ENCODE measurements at regions not wholly inside any gene's neighbourhood (a gene's known extent, or its start where the extent isn't known, plus 50 kb on each side); places are given as distances from the start of the nearest gene placed in this dataset.

- TF ChIP-seq ZNF274 (IDR thresholded peaks at IDR 0.05; ENCODE audit: low read depth, low read length): no peak
- H3K4me3 ChIP-seq (ENCODE audit: low read length): no peak overlapping the region
These were observed 346.9 kb downstream of the IRS1 start for GRCh38 chr2:226452768-226453167.

GRCh38 chr2:226451486-226451885, 348.1 kb downstream of the IRS1 start:
- no peak for TF ChIP-seq ZNF274 (IDR thresholded peaks at IDR 0.05; ENCODE audit: low read depth, low read length)
- H3K4me3 ChIP-seq (ENCODE audit: low read length): no peak overlapping the region

GRCh38 chr2:226450141-226450540, 349.5 kb downstream of the IRS1 start:
- TF ChIP-seq ZNF274 (IDR thresholded peaks at IDR 0.05; ENCODE audit: low read depth, low read length): no peak
- H3K4me3 ChIP-seq (ENCODE audit: low read length): no peak overlapping the region

GRCh38 chr2:226447338-226448300, 352.0 kb downstream of the IRS1 start:
- no peak for TF ChIP-seq ZNF274 (IDR thresholded peaks at IDR 0.05; ENCODE audit: low read depth, low read length)
- no peak overlapping the region for H3K4me3 ChIP-seq (ENCODE audit: low read length)

GRCh38 chr2:226446406-226447001, 353.1 kb downstream of the IRS1 start:
- no peak for TF ChIP-seq ZNF274 (IDR thresholded peaks at IDR 0.05; ENCODE audit: low read depth, low read length)
- no peak overlapping the region for H3K4me3 ChIP-seq (ENCODE audit: low read length)

- no peak for TF ChIP-seq ZNF274 (IDR thresholded peaks at IDR 0.05; ENCODE audit: low read depth, low read length)
- H3K4me3 ChIP-seq (ENCODE audit: low read length): no peak overlapping the region
These were observed 354.3 kb downstream of the IRS1 start for GRCh38 chr2:226445216-226445861.

- TF ChIP-seq ZNF274 (IDR thresholded peaks at IDR 0.05; ENCODE audit: low read depth, low read length): no peak
These were observed 356.5 kb downstream of the IRS1 start for GRCh38 chr2:226443112-226443511.

GRCh38 chr2:226440127-226440918, 359.3 kb downstream of the IRS1 start:
- no peak for TF ChIP-seq ZNF274 (IDR thresholded peaks at IDR 0.05; ENCODE audit: low read depth, low read length)
- H3K4me3 ChIP-seq (ENCODE audit: low read length): no peak overlapping the region

More at GRCh38 chr2:226443112-226443511, 356.5 kb downstream of the IRS1 start:
- H3K4me3 ChIP-seq (ENCODE audit: low read length): no peak overlapping the region

- no peak for TF ChIP-seq ZNF274 (IDR thresholded peaks at IDR 0.05; ENCODE audit: low read depth, low read length)
- H3K4me3 ChIP-seq (ENCODE audit: low read length): no peak overlapping the region
These were observed 360.3 kb downstream of the IRS1 start for GRCh38 chr2:226439337-226439736.

- H3K4me3 ChIP-seq (ENCODE audit: low read length): no peak overlapping the region
- no peak for TF ChIP-seq ZNF274 (IDR thresholded peaks at IDR 0.05; ENCODE audit: low read depth, low read length)
These were observed 364.5 kb downstream of the IRS1 start for GRCh38 chr2:226435146-226435545.

GRCh38 chr2:226434702-226435101, 364.9 kb downstream of the IRS1 start:
- H3K4me3 ChIP-seq (ENCODE audit: low read length): no peak overlapping the region
- no peak for TF ChIP-seq ZNF274 (IDR thresholded peaks at IDR 0.05; ENCODE audit: low read depth, low read length)

GRCh38 chr2:226431288-226431948, 368.2 kb downstream of the IRS1 start:
- H3K4me3 ChIP-seq (ENCODE audit: low read length): no peak overlapping the region
- no peak for TF ChIP-seq ZNF274 (IDR thresholded peaks at IDR 0.05; ENCODE audit: low read depth, low read length)

- TF ChIP-seq ZNF274 (IDR thresholded peaks at IDR 0.05; ENCODE audit: low read depth, low read length): no peak
- no peak overlapping the region for H3K4me3 ChIP-seq (ENCODE audit: low read length)
These were observed 370.1 kb downstream of the IRS1 start for GRCh38 chr2:226429476-226429875.

All from GM08714 (cell line).